Inflammatory macrophage treated with lipopolysaccharide for 1 hour (primary cell): ENCODE measurements at regions not wholly inside any gene's neighbourhood (a gene's known extent, or its start where the extent isn't known, plus 50 kb on each side); places are given as distances from the start of the nearest gene placed in this dataset.
A peak's percentile ranks its signal among the peaks of the same experiment; 100 is the strongest.

Experiments
- DNase-seq, 2 donors: peaks; one replicate each; pipeline ENCODE4 v3.0.0-alpha.2; 2020 to 2022

DNA sequence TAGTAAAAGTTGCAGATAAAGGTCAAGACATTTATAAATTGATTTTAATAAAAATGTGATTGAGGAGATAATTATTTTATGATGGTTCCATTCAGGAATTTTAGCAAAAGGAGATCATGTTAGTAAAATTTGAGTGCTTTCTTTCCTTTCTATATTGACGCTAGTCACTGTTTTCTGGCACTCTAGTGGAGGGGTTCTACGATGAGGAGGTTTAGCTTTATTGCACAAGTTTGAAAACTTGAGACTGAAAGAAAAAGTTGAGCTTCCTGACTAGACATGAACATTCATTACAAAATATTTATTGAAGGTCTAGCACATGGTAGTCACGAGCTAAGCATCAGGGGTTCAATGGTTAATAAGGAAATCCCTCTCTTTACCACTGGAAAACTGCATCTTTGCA, 336.1 kb downstream of the SNAPC1 start:
- no peak for DNase-seq

DNA sequence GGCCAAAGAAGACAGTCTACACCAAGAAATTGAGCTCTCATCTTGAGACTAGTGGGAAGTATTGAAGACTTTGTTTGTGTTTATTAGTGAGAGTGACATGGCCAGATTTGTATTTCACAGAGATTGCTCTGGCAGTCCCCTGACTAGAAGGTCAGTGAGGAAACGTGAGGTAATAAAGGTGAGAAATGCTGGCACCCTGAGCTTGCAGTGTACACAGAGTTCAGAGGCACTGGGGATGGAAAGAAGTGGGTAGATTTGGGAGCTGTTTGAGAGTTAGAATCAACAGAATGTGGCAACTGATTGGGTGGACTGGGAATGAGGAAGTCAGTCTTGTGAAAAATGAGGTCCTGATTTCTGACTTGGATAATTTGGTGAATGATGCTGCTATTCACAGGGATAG, 336.9 kb downstream of the SNAPC1 start:
- no peak for DNase-seq

DNA sequence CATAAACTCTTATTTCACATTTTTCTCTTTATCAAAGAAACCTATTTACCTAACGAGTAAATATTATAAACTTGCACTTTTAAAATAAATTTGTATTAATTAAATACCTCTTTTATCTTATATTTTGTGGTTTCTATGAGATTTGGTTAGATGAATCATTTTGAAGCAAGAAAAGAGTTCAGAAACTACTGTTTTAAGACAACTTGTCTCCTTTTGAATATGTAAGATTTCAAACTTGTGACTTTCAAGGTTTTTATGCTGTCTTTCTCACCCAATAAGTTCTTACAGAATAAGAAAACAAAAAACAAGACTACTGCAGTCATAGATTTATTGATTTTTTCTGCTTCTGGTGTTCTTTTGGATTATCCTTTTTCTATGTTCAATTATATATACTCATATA, 339.0 kb downstream of the SNAPC1 start:
- DNase-seq, result no peak

DNA sequence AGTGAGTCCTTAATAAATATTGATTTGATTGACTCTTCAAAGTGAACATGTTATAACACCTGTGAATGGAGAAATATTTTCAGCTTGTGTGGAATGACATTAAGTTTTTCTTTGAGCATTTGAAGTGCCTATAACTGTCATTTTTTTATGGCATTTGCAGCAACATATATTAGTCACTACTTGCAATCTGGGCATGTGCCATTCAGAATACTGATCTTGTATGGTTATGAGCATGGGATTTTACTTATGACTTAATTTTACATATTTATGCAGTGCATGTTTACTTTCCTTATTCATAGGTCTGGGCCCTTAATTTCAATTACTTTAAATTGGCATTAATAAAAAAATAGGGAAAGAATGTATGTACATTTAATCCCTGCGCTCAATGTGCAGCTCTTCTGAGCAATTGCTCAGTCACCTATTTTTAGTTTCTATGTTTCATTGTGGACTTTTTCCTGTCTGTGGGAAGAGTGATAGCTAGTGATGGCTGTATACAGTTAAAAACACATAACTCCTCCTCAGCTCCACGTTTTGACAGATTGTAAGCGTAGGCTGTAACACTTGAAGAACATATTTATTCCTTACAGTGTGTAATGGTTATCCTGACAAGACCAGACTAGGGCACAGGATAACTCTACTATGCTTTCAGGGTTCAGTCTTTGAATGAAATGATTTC, 339.6 kb downstream of the SNAPC1 start:
- DNase-seq, result no peak

DNA sequence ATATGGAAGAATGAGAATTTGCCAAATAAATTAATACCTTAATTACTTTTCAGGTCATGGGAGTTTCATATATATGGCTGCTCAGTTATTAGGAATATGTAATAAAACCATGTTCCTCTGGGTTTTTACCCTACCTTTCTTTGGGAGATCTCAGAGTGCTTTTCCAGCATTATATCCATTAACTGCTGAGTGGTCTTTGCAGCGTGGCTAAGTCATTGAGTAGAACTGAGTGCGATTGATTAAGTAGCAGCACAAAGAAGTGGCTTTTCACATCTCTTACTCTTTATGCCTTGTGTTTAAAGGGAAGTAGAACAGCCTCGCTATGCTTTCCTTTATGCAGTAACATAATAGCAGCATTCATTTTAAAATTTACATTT, 340.1 kb downstream of the SNAPC1 start:
- DNase-seq, result no peak

DNA sequence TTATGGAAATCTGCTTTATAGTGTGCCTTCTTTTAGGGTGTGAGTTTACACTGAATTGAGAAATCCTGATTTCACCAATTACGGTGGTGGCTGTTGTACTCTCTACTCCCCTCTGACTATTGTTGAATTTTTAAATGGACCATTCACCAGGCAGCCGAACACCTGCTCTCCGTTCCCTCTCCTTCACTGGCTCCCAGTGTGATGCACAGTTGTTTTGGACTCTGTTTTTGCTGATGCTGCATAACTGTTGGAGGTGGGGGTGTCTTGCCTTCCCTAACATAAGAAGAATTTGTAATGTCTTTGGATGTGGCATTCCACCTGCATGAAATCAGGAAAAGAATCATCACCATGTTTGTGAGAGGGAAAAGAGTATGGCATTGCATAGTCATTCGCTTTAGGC, 341.2 kb downstream of the SNAPC1 start:
- no peak for DNase-seq

DNA sequence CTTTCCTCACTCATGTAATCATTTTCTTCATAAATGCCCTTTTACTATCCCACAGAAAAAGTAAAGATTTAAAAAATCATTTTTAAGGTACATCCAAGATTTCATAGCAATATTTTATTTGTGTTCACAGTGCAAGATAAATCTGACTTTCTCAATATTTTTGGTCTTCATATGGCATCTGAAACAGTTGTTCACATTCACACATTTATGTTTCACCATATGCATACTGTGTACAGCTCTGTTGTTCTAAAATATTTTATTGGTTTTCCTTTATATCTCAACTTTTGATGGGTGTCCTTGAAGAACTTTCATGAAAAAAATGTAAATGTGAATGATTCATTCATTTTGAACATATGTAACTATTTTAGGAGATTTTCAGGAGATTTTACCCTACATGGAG, 348.7 kb downstream of the SNAPC1 start:
- DNase-seq, result no peak

DNA sequence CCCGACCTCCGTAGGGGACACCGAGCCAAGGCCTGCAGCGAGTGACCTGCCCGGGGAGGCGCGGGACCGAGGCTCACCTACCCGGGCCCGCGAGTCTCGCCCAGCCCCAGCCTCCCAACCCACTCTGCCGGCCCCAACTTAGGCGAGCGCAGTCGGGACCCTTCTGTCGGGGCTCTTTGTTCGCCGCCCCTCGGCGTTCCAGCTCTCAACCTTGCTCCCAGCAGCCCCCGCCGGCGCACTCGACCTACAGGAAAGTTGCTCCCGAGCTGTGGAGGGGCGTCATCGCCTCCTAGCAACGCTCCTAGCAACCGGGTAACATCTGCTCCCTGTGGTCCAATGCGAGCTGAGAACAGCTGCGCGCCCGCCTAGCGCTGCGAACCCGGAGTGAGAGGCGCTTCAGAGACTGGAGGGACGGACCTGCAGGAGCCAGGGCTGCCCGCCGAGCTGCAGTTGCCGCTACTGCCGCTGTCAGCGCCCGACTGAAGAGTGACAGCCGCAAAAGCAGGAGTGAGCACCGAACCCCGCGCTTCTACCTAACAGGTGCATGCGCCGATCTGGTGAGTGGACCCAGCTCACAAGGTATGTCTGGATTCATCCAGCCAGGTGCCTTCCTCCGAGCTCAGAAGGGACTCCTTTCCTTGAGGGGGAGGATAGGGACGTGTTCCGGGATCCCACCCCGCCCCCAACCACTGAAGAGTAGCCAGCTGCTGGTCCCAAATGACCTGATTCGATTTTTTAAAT, 355.0 kb downstream of the SNAPC1 start:
- no peak for DNase-seq

DNA sequence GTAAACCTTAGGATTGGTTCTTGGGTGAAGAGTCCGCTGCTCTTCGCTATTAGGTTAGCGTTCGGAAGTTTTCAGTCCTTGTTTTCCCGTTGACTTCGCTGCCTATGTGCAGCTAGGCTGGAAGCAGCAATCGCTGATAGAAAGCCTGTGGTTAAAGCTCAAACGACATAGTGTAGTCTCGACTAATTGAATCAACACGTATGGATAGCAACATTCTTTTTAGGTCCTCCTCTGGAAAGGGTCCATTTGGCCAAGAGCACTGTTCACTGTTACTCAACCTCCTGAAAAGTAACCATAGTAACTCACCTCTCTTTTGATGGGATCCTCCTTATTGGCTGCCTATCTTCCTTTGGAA, 355.5 kb downstream of the SNAPC1 start:
- no peak for DNase-seq

DNA sequence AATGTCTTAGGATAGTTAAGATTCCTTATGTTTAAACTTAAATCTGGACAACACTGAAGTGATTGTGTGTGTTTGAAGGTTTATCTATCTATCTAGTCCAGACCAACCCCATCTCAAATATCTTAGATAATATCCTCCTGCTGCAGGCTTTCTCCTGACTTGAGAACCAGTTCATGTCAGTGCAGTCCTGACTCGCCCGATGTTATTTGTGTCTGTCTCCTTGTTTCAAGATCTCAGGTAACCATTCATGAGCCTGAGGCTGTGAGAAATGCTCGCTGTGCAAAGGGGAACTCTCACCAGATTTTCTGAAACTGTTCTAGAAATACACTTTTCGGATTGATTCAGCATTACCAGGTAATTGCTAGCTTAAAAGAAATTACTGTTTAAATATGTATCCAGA, 356.2 kb downstream of the SNAPC1 start:
- DNase-seq, result no peak

DNA sequence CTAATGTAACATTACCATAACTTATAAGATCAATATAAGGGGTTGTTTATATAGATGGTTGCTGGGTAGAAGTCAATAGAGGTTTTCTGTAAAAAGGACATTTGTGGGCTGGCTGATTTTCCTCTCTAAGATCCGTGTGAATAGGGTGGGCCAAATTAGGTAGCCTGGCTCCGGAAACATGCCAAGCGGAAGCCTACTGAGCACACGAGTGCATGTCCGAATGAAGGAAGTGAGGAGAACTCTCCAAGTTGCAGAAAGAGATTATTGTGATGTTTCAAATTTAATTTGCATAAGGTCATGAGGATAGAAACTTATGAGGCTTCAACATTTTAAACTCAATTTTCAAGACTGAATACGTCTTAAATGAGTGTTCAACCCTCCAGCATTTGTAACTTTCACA, 356.7 kb downstream of the SNAPC1 start:
- no peak for DNase-seq

DNA sequence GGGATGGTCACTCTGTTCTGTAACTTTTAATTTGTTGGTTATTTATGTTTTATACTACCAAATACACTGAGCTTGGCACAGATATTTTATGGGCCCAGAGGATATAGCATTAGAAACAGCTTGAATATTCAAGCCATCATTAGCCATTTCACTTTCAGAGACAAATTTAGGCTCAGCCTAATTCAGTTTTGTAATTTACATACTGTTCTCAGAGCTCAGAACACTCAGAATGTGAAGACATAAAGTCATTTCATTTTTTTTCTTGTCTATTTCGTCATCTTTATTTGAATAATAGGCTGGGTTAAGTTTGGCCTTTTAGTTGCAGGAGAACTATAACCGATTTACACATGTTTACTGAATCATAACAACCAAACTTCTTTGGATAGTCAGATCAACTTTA, 361.7 kb downstream of the SNAPC1 start:
- DNase-seq, result no peak

DNA sequence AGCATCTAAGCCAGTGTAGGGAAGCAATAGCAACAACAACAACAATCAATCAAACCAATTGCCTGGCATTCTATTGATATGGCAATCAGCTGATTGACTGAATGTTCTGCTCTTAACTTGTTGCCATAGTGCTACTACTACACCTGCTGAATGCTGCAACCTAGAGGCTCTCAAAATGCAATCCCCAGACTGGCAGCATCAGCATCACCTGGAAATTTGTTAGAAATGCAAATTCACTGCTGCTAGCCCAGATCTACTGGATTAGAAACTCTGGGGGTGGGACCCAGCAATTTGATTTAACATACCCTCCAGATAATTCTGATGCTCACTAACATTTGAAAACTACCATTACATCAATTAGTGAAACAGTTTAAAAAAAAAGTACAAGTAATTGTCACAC, 363.6 kb downstream of the SNAPC1 start:
- DNase-seq, result no peak

DNA sequence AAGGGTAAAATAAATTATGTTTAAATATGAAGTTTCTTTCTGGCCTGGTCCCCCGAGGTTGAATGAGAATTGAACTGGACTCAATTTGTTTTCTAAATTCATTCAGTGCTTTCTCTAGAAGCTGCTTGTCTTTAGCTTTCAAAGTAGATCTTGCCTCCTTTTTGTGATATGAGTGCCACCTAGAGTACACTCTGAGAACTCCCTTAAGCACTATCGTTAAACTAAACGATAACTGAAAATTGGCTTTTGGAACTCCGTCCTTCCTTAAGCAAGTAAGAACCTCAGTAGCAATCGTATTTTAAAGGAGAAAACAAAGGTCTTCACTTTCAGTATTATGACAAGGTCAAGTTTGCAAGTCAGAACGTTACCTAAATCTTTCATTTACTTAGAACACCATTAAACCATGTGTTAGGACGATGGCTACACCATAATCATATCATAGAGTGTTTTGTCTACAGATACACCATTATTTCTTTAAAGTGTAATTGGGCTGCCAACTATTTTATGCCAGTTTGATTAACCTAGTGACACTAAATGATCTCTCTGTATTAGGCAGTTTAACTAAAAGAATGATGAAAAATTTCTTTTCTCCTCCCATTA, 364.8 kb downstream of the SNAPC1 start:
- DNase-seq, result peak; percentile 26 to 50

DNA sequence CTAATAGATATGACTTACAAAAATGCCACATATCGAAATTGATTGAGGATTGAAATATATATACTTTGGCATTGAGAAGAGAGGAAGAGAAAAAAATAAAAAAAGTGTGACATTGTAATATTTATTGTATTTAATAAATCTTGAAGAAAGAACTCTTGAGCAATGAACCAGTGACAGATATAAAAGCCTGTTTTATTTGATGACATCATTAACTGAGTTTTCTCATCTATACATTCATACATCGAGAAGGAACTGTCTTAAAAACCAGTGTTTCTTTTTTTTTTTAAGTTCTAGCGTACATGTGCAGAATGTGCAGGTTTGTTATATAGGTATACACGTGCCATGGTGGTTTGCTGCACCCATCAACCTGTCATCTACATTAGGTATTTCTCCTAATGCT, 368.2 kb downstream of the SNAPC1 start:
- DNase-seq, result no peak

DNA sequence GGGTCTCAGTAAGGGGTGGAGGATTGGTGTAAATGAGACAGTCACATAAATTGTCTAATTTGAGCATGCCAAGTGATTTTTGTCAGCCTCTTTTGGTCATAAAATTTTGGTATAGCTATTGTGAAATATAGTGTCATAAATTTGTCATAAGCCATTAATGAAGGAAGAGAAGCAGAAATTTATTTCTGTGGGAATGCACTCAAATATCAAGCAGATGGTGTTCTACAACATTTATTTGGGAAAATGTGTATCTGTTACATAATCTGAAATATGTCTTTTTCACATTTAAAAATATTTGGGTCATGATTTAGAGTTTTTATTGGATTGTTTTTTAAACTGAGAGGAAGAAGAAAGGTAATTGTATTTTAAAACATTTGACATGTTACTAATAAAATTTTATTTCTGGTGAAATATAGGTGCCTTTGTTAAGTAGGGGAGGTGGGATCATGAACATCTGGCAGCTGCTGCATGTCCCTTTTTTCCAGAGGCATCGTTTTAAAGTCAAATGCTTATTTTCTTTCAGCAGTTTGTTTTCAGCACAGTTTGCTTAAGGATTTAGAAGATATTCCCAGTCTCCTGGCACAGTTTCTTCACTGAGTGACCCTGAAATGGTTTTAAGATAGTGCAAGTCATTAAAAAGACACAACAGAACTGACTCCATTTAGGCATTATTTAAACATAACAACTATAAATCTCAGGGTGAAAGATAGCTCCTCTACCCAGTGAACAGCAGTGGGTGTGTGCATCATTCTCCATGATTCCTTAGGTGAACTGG, 371.7 kb downstream of the SNAPC1 start:
- no peak for DNase-seq

DNA sequence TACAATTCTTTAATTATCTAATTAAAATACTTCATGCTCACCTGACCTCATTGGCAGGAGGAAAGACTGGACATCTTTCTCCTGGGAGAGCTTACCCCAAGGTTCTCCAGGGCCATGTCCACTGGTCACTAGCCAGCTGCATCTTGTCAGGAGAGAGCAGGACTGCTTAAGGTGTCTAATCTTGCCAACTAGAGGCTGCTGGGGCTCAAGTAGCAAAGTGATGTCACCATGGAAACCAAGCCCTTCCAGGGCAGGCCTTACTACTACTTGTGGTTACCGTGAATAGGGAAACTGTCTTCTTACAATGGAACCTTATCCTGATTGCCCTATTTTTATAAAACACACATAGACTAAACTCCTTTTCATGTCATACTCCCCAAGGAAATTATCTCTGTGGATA, 376.4 kb downstream of the SNAPC1 start:
- DNase-seq, result no peak

DNA sequence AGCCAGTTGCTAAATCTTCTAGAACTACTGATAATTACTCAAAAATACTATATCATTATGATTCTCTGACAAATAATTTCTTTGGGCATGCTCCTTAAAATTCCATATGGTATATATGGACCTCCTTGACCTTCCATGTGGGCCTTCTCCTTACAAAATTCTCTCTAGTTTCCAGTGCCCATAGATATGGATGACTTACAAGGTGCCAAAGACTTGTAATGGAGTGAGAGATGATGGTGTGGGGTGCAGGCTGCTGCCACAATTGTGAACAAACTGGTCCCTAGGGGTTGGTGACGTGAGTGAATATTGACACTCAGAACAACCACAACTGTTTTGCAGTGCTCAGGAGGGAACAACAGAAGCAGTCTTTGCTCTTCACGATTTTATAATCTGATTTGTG, 378.9 kb downstream of the SNAPC1 start:
- no peak for DNase-seq

DNA sequence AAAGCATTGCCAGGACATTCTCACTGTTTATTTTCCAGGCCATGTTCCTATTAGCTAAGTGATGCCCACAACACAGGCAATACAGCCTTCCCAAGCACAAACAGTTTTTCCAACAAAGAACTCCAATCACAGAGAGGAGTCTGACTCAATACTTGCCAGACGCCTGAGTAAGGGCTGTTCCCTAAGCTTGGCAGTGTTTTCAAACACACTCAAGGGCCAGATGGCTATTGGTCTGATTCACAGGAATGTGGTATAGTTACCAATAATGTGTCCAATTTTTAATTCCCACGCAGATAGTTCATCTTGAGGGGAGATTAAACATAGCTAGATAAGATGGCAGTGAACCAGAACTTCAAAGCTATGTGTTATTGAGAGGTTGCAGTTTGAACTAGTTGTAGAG, 381.0 kb downstream of the SNAPC1 start:
- no peak for DNase-seq

DNA sequence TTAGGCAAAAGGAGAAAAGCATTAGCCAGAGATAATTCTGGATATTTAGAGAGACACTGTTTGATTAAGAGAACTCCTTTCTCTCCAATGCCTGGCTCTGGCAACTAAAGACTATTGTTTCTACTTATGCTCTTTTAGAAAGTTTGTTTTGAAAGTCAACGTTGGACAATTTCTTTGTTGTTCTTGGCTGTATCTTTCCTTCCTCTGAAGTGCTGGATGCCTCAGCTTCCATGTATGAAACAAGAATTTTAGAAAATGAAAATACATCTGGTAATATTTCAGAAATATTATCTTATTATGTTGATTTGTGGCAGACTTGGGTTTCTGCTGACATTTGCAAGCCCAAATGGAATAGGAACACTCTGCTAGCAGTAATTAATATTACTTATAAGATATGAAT, 382.6 kb downstream of the SNAPC1 start:
- no peak for DNase-seq

DNA sequence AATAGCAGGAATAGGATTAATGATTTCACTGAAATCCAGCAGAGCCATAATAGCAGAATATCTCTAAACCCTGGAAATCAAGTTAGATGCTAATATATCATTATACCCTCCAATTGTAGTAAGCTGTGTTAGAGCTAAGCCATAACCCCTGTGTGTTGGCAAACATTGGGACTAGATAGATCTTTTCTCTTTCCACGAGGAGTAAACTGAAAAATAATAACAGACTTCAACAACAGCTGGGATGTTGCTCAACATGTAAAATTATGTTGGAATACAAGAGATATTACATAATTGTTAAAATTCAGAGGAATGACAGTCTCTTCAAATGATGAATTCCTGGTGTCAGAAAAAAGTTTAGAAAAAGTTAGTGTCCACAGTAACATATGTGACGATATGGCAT, 383.8 kb downstream of the SNAPC1 start:
- no peak for DNase-seq

DNA sequence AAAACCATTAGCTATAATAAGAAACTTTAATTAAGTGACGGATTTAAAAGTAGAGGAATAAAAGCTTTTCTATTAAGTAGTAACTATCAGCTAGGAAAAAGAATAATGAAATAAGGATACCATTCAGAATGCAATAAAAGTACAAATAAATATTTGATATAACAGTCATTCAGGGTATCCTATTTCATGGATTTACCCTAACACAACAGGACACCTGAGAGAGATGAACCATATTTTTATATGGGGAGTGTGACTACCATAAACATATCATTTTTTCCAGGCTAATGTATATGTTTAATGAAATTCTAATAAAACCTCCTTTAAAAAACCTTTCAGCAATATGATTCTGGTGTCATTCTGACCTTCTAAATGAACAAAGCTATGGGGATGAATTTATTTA, 393.8 kb downstream of the SNAPC1 start:
- no peak for DNase-seq

DNA sequence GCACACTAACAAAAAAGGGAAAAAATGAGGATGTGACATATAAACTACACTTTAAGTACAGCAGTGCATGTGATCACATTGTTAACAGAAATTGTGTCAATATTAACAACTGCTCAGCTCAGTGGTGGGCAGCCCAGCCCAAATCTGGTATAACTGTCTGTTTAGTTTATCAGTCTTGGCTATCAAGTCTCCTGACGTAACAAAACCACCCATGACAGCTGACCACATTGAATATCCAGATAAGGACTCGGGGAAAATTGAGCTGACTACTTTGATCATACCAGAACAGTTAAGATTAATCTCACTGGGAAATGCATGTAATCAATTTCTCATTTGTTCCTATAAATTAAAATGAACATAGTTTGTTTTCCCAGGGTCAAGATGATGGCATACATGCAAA, 396.6 kb downstream of the SNAPC1 start:
- no peak for DNase-seq

DNA sequence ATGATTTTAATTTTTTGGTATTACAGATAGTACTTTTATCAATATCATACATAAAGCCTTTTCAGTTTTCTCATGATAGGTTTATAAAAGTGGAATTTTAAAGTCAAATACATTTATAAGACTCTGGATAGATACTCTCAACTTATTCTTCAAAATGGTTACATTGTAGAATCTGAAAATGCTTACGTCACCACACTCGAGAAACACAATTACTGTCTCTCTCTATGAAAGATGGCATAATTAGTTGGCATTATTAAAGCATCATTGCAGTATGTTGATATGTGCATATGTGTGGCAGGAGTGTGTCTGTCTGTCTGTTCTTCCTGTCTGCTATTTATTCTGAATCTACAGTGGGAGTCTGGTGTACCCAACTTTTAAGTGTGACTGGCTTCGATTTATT, 397.1 kb downstream of the SNAPC1 start:
- DNase-seq, result no peak
